Inflammatory macrophage (primary cell): ENCODE measurements at regions not wholly inside any gene's neighbourhood (a gene's known extent, or its start where the extent isn't known, plus 50 kb on each side); places are given as distances from the start of the nearest gene placed in this dataset.

Experiments
- DNase-seq, 2 donors: peaks; one replicate each; pipeline ENCODE4 v3.0.0-alpha.2; 2020 to 2022

- DNase-seq, result no peak
These were observed 308.1 kb downstream of the LIG4 start for GRCh38 chr13:107907065-107907805.

DNA sequence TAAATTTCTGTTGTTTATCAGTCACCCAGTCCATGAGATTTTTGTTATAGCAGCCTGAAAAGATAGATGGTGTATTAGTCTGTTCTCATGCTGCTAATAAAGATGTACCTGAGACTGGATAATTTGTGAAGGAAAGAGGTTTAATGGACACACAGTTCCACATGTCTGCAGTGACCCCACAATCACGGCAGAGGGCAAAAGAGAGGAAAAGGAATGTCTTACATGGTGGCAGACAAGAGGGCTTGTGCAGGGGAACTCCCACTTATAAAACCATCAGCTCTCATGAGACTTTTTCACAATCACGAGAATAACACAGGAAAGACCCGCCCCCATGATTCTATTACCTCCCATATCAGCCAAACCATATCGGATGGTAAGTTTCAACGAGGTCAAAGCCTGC, 309.2 kb downstream of the LIG4 start:
- DNase-seq, result no peak

DNA sequence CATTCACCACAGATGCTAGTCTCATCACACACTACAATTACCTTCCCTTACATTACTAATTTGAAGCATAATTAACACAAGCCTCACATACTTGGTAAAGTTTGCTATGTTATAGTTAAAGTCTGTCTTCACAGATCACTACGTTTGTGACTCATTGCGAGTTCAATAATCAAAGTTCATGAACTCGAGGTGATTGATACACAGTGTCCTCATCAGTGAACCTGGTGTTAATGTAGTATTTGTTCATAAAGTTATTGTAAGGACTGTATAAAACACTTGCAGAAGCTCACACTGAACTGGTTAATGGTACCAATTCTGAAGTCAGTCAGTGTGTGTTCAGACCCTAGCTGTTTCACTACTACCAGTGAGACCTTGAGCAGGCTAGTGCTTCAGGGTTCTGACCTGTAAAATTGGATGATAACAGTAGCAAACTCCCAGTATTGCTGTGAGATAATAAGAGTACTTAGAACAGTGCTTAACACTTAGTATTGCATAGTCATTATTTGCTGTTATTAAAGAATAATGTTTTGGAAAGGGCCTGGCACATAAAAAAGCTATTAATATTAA, 313.3 kb downstream of the LIG4 start:
- no peak for DNase-seq

DNA sequence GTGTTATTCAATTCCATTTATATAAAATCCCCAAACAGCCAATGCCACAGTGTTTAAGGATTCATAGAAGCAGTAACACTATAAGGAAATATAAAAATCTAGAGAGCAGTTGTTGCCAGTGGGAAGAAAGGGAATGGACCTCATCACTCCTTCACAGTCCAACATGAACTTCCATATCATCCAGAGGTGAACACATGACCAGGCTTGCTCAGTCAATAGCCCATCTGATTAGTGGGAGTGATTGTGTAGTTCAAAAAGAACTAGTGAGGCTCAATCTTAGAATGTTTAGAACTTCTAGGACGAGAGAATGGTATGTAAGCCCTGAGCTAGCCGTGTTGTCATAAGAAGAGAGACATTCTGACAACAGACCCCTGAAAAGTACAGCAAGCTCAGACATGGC, 314.1 kb downstream of the LIG4 start:
- no peak for DNase-seq

- DNase-seq, result no peak
These were observed 314.6 kb downstream of the LIG4 start for GRCh38 chr13:107900775-107901174.

DNA sequence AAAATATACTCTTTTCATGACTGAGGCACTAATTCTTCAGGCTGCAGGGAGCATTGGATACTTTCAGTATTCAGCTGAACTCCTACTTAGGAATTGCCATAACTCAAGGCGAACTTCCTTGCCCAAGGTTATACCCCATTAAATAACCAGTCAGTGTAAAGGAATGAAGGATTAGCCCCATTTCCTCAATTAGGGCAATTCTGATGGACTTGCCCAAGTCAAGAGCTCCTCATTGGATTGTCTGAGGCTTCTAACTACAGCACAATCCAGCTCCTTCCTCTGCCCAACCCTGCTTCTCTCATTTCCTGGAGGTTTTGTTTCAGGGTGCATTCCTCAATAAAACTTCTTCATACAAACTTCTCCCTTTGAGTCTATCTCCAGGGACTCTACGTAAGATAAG, 329.2 kb downstream of the LIG4 start:
- DNase-seq, result no peak

DNA sequence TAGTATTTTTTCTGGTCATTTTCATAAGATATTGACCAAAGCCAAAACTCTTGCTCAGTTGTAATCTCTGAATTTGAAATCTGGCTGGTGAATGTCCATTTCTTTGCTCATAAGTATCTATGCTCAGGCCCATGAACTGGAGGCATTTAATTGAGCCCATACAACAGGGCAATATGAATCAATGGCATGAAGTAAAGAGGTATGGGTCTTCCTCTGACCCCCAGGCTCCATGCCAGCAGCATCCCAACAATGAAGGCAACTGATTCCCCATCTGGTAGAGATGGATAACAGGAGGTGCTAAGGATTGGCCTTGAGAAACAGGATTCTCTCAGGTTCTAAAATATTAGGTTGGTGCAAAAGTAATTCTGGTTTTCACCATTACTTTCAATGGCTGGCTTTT, 330.8 kb downstream of the LIG4 start:
- no peak for DNase-seq

- no peak for DNase-seq
These were observed 331.7 kb downstream of the LIG4 start for GRCh38 chr13:107883561-107884175.

- no peak for DNase-seq
These were observed 332.4 kb downstream of the LIG4 start for GRCh38 chr13:107882708-107883560.

GRCh38 chr13:107881362-107881761, 334.0 kb downstream of the LIG4 start:
- no peak for DNase-seq

GRCh38 chr13:107874456-107874855, 340.9 kb downstream of the LIG4 start:
- no peak for DNase-seq

- DNase-seq, result no peak
These were observed 341.4 kb downstream of the LIG4 start for GRCh38 chr13:107873926-107874325.

- no peak for DNase-seq
These were observed 344.9 kb downstream of the LIG4 start for GRCh38 chr13:107870400-107870799.

GRCh38 chr13:107867701-107868661, 347.4 kb downstream of the LIG4 start:
- DNase-seq, result no peak

GRCh38 chr13:107866941-107867623, 348.3 kb downstream of the LIG4 start:
- DNase-seq, result no peak

GRCh38 chr13:107866032-107866940, 349.1 kb downstream of the LIG4 start:
- DNase-seq, result no peak

DNA sequence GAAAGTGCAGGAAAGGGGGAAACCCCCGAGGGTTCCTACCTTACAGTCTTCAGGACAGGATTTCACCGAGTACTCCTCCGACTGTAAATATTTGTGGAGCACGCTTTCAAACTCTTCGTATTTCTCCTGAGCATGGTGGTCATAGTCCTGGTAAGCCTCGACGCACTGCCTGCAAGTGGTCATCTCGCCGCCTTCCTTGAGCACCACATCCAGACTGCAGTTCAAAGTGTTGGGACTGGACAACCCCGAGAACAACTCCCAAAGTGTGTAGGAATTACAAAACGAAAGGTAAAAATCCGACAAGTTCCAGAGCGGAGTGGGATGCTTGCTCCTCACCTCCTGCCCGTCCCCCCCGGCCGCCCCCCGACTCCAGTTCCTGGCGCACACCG, 349.7 kb downstream of the LIG4 start:
- no peak for DNase-seq

- DNase-seq, result no peak
These were observed 350.1 kb downstream of the LIG4 start for GRCh38 chr13:107865318-107865575.

GRCh38 chr13:107864543-107865317, 350.6 kb downstream of the LIG4 start:
- no peak for DNase-seq

DNA sequence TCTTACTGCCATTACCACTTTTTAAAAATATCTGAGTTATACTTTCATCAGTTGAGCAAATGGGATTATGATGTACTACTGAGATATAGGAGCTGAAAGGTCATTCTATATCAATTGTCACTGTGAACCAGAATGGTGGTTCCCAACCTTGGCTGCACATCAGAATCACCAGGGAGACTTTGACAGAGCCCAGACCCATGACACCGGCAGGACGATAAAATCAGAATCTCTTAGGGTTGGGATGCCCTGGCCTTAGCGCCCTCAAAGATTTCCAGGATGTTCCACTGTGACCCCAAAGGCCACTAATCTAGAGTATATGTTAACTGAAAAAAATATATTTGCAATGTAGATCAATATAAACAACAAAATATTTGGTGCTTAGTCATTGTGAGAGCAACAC, 355.1 kb downstream of the LIG4 start:
- no peak for DNase-seq
